ENCODE measurements at regions not wholly inside any gene's neighbourhood (a gene's known extent, or its start where the extent isn't known, plus 50 kb on each side); places are given as distances from the start of the nearest gene placed in this dataset.
"Not testable (repeated sequence)": the region's sequence is repeated elsewhere in the genome, so short reads cannot be mapped to it uniquely, and the experiment has no call there.

DNA sequence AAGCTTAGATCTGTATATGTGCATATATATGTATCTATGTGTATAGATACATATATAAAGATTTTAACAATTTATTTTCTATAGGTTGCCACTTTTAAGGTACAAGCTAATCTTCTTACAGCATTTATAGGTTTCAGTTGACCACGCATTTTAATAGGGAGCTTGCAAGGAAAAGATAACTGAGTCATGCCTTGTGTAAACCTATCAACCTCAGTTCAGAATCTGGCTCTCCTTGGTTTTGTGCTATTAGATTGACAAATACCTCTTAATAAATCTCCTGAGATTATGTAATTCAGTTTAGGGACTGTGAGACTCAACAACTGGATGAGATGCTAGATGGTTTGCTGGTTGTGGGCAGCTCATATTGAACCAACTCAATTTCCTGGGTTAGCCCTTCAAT, 114.7 kb upstream of the SERBP1 start:
- ATAC-seq (no peak), DNase-seq (no peak)
- H3K4me3 ChIP-seq: no peak overlapping the region
- WGBS (ENCODE audit: insufficient coverage, low coverage, low lambda C conversion rate, missing lambda C conversion rate): 89% methylated on average over 1 of the region's 1 CpG
- no peak for TF ChIP-seq POLR2A (IDR thresholded peaks at IDR 0.05)
- no peaks in the 10 kb centered on the region for H3K27me3 ChIP-seq
- no peaks in the 10 kb centered on the region for H3K36me3 ChIP-seq
- intact Hi-C loops (cut with DNase I): no loop called here
- no peaks in the 10 kb centered on the region for H3K9me3 ChIP-seq
- H3K27ac ChIP-seq: peak overlapping the region in 1 of 3 donors; percentile 29
- H3K4me1 ChIP-seq: peaks cover 0 to 22% (median 11%) of the 10 kb centered on the region in 4 donors

DNA sequence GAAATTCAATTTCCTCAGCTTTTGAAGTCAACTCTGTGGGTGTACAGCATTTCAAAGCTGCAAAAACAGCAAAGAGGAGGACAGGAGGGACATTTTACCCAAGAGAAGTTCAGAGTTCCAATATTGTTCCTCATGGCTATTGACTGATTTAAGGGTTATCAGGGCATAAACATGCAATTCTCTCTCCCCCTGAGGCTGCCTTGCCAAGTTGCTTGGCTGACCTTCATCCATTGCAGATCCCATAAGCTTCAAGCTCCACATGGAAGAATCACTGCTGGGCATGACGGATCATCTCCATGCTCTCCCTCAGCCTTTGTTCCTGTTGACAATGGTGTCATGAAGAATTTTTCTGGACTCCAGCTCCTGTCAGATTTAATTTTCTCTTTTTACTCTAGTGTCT, 115.2 kb upstream of the SERBP1 start:
- no peak for DNase-seq
- WGBS (ENCODE audit: insufficient coverage, low coverage, low lambda C conversion rate, missing lambda C conversion rate): 80% methylated on average over 1 of the region's 1 CpG
- Histone ChIP-seq H3K36me3 (no peaks in the 10 kb centered on the region), H3K4me1 (peaks cover 0 to 17% (median 8%) of the 10 kb centered on the region in 4 donors), H3K27me3 (no peaks in the 10 kb centered on the region), H3K9me3 (no peaks in the 10 kb centered on the region), H3K4me3 (no peak overlapping the region), H3K27ac (peak overlapping the region in 1 of 3 donors; percentile 29)
- TF ChIP-seq, protein P1, sequence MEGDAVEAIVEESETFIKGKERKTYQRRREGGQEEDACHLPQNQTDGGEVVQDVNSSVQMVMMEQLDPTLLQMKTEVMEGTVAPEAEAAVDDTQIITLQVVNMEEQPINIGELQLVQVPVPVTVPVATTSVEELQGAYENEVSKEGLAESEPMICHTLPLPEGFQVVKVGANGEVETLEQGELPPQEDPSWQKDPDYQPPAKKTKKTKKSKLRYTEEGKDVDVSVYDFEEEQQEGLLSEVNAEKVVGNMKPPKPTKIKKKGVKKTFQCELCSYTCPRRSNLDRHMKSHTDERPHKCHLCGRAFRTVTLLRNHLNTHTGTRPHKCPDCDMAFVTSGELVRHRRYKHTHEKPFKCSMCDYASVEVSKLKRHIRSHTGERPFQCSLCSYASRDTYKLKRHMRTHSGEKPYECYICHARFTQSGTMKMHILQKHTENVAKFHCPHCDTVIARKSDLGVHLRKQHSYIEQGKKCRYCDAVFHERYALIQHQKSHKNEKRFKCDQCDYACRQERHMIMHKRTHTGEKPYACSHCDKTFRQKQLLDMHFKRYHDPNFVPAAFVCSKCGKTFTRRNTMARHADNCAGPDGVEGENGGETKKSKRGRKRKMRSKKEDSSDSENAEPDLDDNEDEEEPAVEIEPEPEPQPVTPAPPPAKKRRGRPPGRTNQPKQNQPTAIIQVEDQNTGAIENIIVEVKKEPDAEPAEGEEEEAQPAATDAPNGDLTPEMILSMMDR (IDR thresholded peaks at IDR 0.05): no peak
- TF ChIP-seq POLR2A (IDR thresholded peaks at IDR 0.05): no peak
- peak; percentile 30 to 77 (median 40) for ATAC-seq
- intact Hi-C loops (cut with DNase I): no loop called here

DNA sequence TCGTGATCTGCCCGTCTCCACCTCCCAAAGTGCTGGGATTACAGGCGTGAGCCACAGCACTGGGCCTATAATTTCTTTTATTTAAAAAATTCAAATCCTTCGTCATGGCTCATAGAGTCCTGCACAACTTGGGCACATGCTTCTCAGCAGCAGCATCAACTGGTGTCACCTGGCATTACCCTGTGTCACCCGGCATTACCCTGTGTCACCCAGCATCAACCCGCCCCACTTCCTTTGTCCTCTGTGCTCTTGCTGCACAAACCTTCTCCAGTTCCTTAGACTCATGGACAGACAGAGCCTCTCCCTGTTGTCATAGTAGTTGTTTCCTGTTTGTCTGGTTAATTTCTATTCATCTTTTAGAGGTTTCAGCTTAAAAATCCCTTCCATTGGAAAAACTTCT, 121.2 kb upstream of the SERBP1 start:
- intact Hi-C loops (cut with DNase I): no loop called here
- H3K4me1 ChIP-seq: peaks cover 0 to 31% (median 5%) of the 10 kb centered on the region in 4 donors
- H3K9me3 ChIP-seq: no peaks in the 10 kb centered on the region
- ATAC-seq (no peak), DNase-seq (no peak)
- H3K27ac ChIP-seq: peak overlapping the region in 1 of 3 donors; percentile 61
- 95% methylated on average over 3 of the region's 6 CpGs for WGBS (ENCODE audit: insufficient coverage, low coverage, low lambda C conversion rate, missing lambda C conversion rate)
- no peaks in the 10 kb centered on the region for H3K36me3 ChIP-seq
- TF ChIP-seq, protein P1 (IDR thresholded peaks at IDR 0.05): no peak
- no peak for TF ChIP-seq POLR2A (IDR thresholded peaks at IDR 0.05)
- no peak overlapping the region for H3K4me3 ChIP-seq
- no peaks in the 10 kb centered on the region for H3K27me3 ChIP-seq

DNA sequence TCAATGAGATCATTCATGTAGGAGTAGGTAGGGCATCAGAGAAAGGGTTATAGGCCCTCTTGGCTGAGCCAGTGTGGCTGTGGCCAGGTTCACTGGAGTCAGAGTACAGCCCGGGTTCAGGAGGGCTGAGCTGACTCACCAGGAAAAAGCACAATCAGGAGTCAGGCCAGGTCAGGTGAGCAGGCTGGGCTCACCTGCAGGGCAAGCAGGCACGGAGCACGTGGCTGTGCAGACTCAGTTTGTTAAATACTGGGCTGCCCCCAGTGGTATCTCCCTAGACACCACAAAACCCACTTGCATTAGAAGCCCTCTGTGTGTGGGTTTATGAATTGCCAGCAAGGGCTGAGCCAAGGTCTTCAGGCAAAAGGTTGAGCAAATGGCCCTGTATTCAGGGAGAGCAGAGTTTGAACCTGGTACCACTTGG, 122.1 kb upstream of the SERBP1 start:
- intact Hi-C loops (cut with DNase I): no loop called here
- no peaks in the 10 kb centered on the region for H3K27me3 ChIP-seq
- no peak for TF ChIP-seq POLR2A (IDR thresholded peaks at IDR 0.05)
- TF ChIP-seq, protein P1 (IDR thresholded peaks at IDR 0.05): peak; percentile 11 to 41 (median 36)
- peaks cover 0 to 41% (median 5%) of the 10 kb centered on the region in 4 donors for H3K4me1 ChIP-seq
- DNase-seq (peak; percentile 83 to 95 (median 93)), ATAC-seq (peak; percentile 89 to 95 (median 92))
- WGBS (ENCODE audit: insufficient coverage, low coverage, low lambda C conversion rate, missing lambda C conversion rate): 17% methylated on average over 1 of the region's 3 CpGs
- H3K27ac ChIP-seq: peak overlapping the region in 1 of 3 donors; percentile 80
- no peaks in the 10 kb centered on the region for H3K9me3 ChIP-seq
- H3K36me3 ChIP-seq: no peaks in the 10 kb centered on the region
- H3K4me3 ChIP-seq: no peak overlapping the region

DNA sequence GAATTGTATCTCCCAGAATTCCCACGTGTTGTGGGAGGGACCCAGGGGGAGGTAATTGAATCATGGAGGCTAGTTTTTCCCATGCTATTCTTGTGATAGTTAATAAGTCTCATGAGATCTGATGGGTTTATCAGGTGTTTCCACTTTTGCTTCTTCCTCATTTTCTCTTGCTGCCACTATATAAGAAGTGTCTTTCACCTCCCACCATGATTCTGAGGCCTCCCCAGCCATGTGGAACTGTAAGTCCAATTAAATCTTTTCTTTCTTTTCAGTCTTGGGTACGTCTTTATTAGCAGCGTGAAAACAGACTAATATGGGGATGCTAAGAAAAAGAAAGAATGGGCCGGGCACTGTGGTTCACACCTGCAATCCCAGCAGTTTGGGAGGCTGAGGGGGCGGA, 124.0 kb upstream of the SERBP1 start:
- H3K9me3 ChIP-seq; DNase-seq; intact Hi-C loops (cut with DNase I); H3K4me3 ChIP-seq; H3K27ac ChIP-seq; ATAC-seq; H3K27me3 ChIP-seq; H3K36me3 ChIP-seq: not testable (repeated sequence)
- H3K4me1 ChIP-seq: peaks cover 0 to 58% (median 13%) of the 10 kb centered on the region in 4 donors
- WGBS (ENCODE audit: insufficient coverage, low coverage, low lambda C conversion rate, missing lambda C conversion rate): 91% methylated on average over 5 of the region's 5 CpGs
